ENCODE measurements at regions not wholly inside any gene's neighbourhood (a gene's known extent, or its start where the extent isn't known, plus 50 kb on each side); places are given as distances from the start of the nearest gene placed in this dataset.
"Not testable (repeated sequence)": the region's sequence is repeated elsewhere in the genome, so short reads cannot be mapped to it uniquely, and the experiment has no call there.

- FAIRE-seq (no peak), DNase-seq (ENCODE audit: low spot score in 2 of 2) (no peak)
Observed at GRCh38 chr12:131542351-131542750, 168.5 kb upstream of the SFSWAP start.

GRCh38 chr12:131543040-131543439 is 167.8 kb upstream of the SFSWAP start:
- no peak for FAIRE-seq
- no peak for DNase-seq (ENCODE audit: low spot score in 2 of 2)

GRCh38 chr12:131547555-131547954 is 163.3 kb upstream of the SFSWAP start:
- FAIRE-seq (no peak), DNase-seq (ENCODE audit: low spot score in 2 of 2) (no peak)

- DNase-seq (ENCODE audit: low spot score in 2 of 2): no peak
- no peak for FAIRE-seq
Observed at GRCh38 chr12:131550121-131550520, 160.8 kb upstream of the SFSWAP start.

- FAIRE-seq (no peak), DNase-seq (ENCODE audit: low spot score in 2 of 2) (no peak)
Observed at GRCh38 chr12:131551675-131552491, 159.0 kb upstream of the SFSWAP start.

- DNase-seq (ENCODE audit: low spot score in 2 of 2) (no peak), FAIRE-seq (no peak)
Observed at GRCh38 chr12:131552492-131552863, 158.4 kb upstream of the SFSWAP start.

GRCh38 chr12:131553096-131553777 is 157.7 kb upstream of the SFSWAP start:
- FAIRE-seq: no peak
- DNase-seq (ENCODE audit: low spot score in 2 of 2): no peak

GRCh38 chr12:131555197-131555846 is 155.6 kb upstream of the SFSWAP start:
- no peak for FAIRE-seq

GRCh38 chr12:131555866-131556265 is 155.0 kb upstream of the SFSWAP start:
- no peak for DNase-seq (ENCODE audit: low spot score in 2 of 2)
- no peak for FAIRE-seq

More at GRCh38 chr12:131555197-131555846, 155.6 kb upstream of the SFSWAP start:
- DNase-seq (ENCODE audit: low spot score in 2 of 2): peak in 1 of 2 donors; percentile 28

GRCh38 chr12:131557078-131557709 is 153.7 kb upstream of the SFSWAP start:
- DNase-seq (ENCODE audit: low spot score in 2 of 2) (no peak), FAIRE-seq (no peak)

- no peak for FAIRE-seq
- DNase-seq (ENCODE audit: low spot score in 2 of 2): no peak
Observed at GRCh38 chr12:131559517-131560516, 151.1 kb upstream of the SFSWAP start.

GRCh38 chr12:131561051-131561450 is 149.8 kb upstream of the SFSWAP start:
- no peak for DNase-seq (ENCODE audit: low spot score in 2 of 2)
- FAIRE-seq: no peak

- no peak for FAIRE-seq
- peak in 1 of 2 donors; percentile 42 for DNase-seq (ENCODE audit: low spot score in 2 of 2)
Observed at GRCh38 chr12:131561891-131562684, 148.8 kb upstream of the SFSWAP start.

GRCh38 chr12:131564138-131564727 is 146.7 kb upstream of the SFSWAP start:
- not testable (repeated sequence) for FAIRE-seq; DNase-seq (ENCODE audit: low spot score in 2 of 2)

- FAIRE-seq (no peak), DNase-seq (ENCODE audit: low spot score in 2 of 2) (no peak)
Observed at GRCh38 chr12:131564845-131565244, 146.0 kb upstream of the SFSWAP start.

GRCh38 chr12:131565267-131566015 is 145.4 kb upstream of the SFSWAP start:
- DNase-seq (ENCODE audit: low spot score in 2 of 2) (no peak), FAIRE-seq (no peak)

- no peak for DNase-seq (ENCODE audit: low spot score in 2 of 2)
- no peak for FAIRE-seq
Observed at GRCh38 chr12:131568336-131568735, 142.6 kb upstream of the SFSWAP start.

GRCh38 chr12:131570596-131570995 is 140.3 kb upstream of the SFSWAP start:
- FAIRE-seq: no peak
- no peak for DNase-seq (ENCODE audit: low spot score in 2 of 2)
